Caco-2 (cell line): ENCODE measurements at regions not wholly inside any gene's neighbourhood (a gene's known extent, or its start where the extent isn't known, plus 50 kb on each side); places are given as distances from the start of the nearest gene placed in this dataset.

ENCODE experiments used
- BruUV-seq: library from RNA; stranded (reverse); fragments of 400-500 nt; replicated peaks from 2 replicates; lab custom pipeline; 2021; lab: Mats Ljungman, UMichigan
- CTCF ChIA-PET: fragments of 300-600 bp; sonication (Branson Sonifier 250); formaldehyde crosslinking; loops from one replicate; lab custom pipeline; 2022; ENCODE audit warnings: antibody characterized with exemption; lab: Charles Lee
- POLR2A ChIA-PET: fragments of 300-600 bp; sonication (Branson Sonifier 250); formaldehyde crosslinking; loops from one replicate; lab custom pipeline; 2022; ENCODE audit warnings: antibody characterized with exemption; lab: Charles Lee
- DNase-seq, 2 experiments: peaks; one replicate each; pipeline versions ENCODE4 v3.0.0 to v3.0.0-alpha.2; 2020 to 2022
- H3K27me3 ChIP-seq: replicated peaks from 2 replicates; pipeline ENCODE4 v1.6.0; 2011; ENCODE audit warnings: low read length; ENCODE audit not compliant: control insufficient read depth, insufficient read depth
- H3K36me3 ChIP-seq: 2 replicates; pipeline ENCODE4 v1.5.1; 2011; ENCODE audit warnings: low read length; ENCODE audit not compliant: control insufficient read depth, insufficient read depth
- H3K4me1 ChIP-seq: fragments of 250-450 bp; sonication (Bioruptor Pico); 2 replicates; pipeline ENCODE4 v1.5.1; 2020; ENCODE audit warnings: mild to moderate bottlenecking
- H3K4me3 ChIP-seq: 2 replicates; pipeline ENCODE4 v1.5.1; 2011; ENCODE audit warnings: low read depth, mild to moderate bottlenecking, control low read depth, low read length
- H3K9me3 ChIP-seq: fragments of 250-450 bp; sonication (Bioruptor Pico); 2 replicates; pipeline ENCODE4 v1.5.1; 2020; ENCODE audit warnings: mild to moderate bottlenecking, moderate library complexity
- H3K27ac Mint-ChIP-seq: one replicate; pipeline ENCODE4 v1.8.0; 2022; ENCODE audit warnings: mixed read lengths; ENCODE audit not compliant: unreplicated experiment
- H3K27me3 Mint-ChIP-seq: one replicate; pipeline ENCODE4 v1.8.0; 2022; ENCODE audit warnings: mixed read lengths; ENCODE audit not compliant: insufficient read depth, unreplicated experiment
- H3K36me3 Mint-ChIP-seq: one replicate; pipeline ENCODE4 v1.8.0; 2022; ENCODE audit warnings: mild to moderate bottlenecking, mixed read lengths; ENCODE audit not compliant: insufficient read depth, unreplicated experiment
- H3K4me1 Mint-ChIP-seq: one replicate; pipeline ENCODE4 v1.8.0; 2022; ENCODE audit warnings: low read depth, mixed read lengths; ENCODE audit not compliant: unreplicated experiment
- H3K4me3 Mint-ChIP-seq: one replicate; pipeline ENCODE4 v1.8.0; 2022; ENCODE audit warnings: mild to moderate bottlenecking, moderate library complexity, mixed read lengths; ENCODE audit not compliant: unreplicated experiment
- H3K9me3 Mint-ChIP-seq: one replicate; pipeline ENCODE4 v1.8.0; 2022; ENCODE audit warnings: mixed read lengths; ENCODE audit not compliant: unreplicated experiment
- intact Hi-C: fragments of 100-400 bp; cut with micrococcal nuclease; formaldehyde crosslinking; loops from one replicate; pipeline ENCODE4 v1.10.0; 2022; ENCODE audit not compliant: unreplicated experiment
- TF ChIP-seq, protein P1 (sequence below), 2 experiments: fragments of 200-600 bp in 1 of 2; IDR thresholded peaks; 1 replicate in 1 of 2; 2 replicates in 1 of 2; pipeline versions ENCODE4 v1.5.1 to v1.8.0; 2011 to 2022; ENCODE audit warnings: antibody characterized with exemption in 1 of 2, control low read depth in 1 of 2, inconsistent platforms in 1 of 2, low read depth in 1 of 2, low read length in 1 of 2, mild to moderate bottlenecking in 1 of 2, moderate library complexity in 1 of 2; ENCODE audit not compliant: insufficient read depth in 1 of 2, severe bottlenecking in 1 of 2, unreplicated experiment in 1 of 2

- Histone ChIP-seq H3K36me3 (no peaks in the 10 kb centered on the region), H3K4me1 (no peaks in the 10 kb centered on the region), H3K9me3 (0 out of 2 replicates have a peak, but pooled peaks cover 6% of the 10 kb centered on the region), H3K4me3 (no peak overlapping the region), H3K27me3 (no peaks in the 10 kb centered on the region)
- Mint-ChIP-seq H3K36me3 (peaks cover 12% of the 10 kb centered on the region), H3K9me3 (peaks cover 27% of the 10 kb centered on the region), H3K4me3 (no peak overlapping the region), H3K27me3 (no peaks in the 10 kb centered on the region), H3K4me1 (no peaks in the 10 kb centered on the region), H3K27ac (no peak overlapping the region)
- intact Hi-C loops: loop anchor here (2.0 kb wide), 1 partner anchor 35 kb away; no protein-coding TSS in a partner anchor
- no peak for DNase-seq
- BruUV-seq: no TSS peak
- ChIA-PET CTCF (interaction anchor here (2.5 kb wide), 1 partner anchor 18 kb away, joined by 11 read pairs; no protein-coding TSS in a partner anchor), POLR2A (no interaction called here)
- TF ChIP-seq, protein P1, sequence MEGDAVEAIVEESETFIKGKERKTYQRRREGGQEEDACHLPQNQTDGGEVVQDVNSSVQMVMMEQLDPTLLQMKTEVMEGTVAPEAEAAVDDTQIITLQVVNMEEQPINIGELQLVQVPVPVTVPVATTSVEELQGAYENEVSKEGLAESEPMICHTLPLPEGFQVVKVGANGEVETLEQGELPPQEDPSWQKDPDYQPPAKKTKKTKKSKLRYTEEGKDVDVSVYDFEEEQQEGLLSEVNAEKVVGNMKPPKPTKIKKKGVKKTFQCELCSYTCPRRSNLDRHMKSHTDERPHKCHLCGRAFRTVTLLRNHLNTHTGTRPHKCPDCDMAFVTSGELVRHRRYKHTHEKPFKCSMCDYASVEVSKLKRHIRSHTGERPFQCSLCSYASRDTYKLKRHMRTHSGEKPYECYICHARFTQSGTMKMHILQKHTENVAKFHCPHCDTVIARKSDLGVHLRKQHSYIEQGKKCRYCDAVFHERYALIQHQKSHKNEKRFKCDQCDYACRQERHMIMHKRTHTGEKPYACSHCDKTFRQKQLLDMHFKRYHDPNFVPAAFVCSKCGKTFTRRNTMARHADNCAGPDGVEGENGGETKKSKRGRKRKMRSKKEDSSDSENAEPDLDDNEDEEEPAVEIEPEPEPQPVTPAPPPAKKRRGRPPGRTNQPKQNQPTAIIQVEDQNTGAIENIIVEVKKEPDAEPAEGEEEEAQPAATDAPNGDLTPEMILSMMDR (IDR thresholded peaks at IDR 0.05; ENCODE audit: insufficient read depth in 1 of 2, low read depth in 1 of 2, low read length in 1 of 2, severe bottlenecking in 1 of 2, unreplicated experiment in 1 of 2): no peak
Observed at GRCh38 chr10:117443686-117444041, 68.4 kb upstream of the PDZD8 start.

DNA sequence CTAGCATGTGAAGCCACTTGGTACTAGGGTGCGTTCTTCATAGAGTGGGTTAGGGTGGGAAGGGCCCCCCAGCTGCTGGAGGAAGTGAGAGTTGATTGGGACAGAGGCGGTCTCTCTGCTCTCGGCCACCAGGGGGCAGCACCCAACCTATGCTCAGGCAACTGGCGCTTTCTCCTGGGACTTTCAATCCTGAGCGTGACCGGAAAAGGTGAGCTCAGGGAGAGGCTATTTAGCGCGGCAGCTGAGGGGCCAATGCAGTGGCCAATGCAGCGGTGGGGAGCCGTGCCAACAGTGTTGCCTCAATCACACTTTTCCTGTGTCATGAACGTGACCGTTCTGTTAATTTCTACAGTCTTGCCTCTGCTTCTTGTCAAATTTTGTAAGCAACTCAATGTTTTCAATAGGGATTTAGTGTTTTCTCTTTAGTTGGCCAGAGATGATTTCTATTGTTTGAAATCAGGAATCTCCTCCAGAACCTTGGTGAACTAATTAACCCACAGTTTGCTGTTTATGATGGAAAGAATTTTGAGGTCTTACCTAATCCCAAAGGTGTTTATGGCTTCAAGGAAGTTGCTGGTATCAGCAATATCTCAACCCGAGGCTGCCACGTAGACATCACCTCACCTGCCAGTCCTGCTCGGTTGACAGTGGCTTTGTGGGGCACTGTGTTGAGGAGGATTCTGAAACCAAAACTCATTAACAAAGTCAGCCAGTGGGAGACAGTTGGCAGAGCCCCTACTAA is 67.9 kb upstream of the PDZD8 start:
- Histone ChIP-seq H3K9me3 (0 out of 2 replicates have a peak, but pooled peaks cover 6% of the 10 kb centered on the region), H3K4me1 (no peaks in the 10 kb centered on the region), H3K36me3 (no peaks in the 10 kb centered on the region), H3K27me3 (no peaks in the 10 kb centered on the region), H3K4me3 (no peak overlapping the region)
- CTCF ChIA-PET: interaction anchor here (0.6 to 2.5 kb wide), 11 partner anchors 9 to 424 kb away, joined by 3 to 11 read pairs (median 3); no protein-coding TSS in a partner anchor
- no TSS peak for BruUV-seq
- intact Hi-C loops: loop anchor here (2.0 kb wide), 1 partner anchor 36 kb away; no protein-coding TSS in a partner anchor
- Mint-ChIP-seq H3K27ac (no peak overlapping the region), H3K9me3 (peaks cover 27% of the 10 kb centered on the region), H3K27me3 (no peaks in the 10 kb centered on the region), H3K4me3 (no peak overlapping the region), H3K36me3 (peaks cover 13% of the 10 kb centered on the region), H3K4me1 (no peaks in the 10 kb centered on the region)
- DNase-seq: peak in 1 of 2 experiments; percentile 57
- TF ChIP-seq, protein P1 (IDR thresholded peaks at IDR 0.05; ENCODE audit: insufficient read depth in 1 of 2, low read depth in 1 of 2, low read length in 1 of 2, severe bottlenecking in 1 of 2, unreplicated experiment in 1 of 2): peak; percentile 47 to 86
- POLR2A ChIA-PET: interaction anchor here (0.6 kb wide), 1 partner anchor 16 kb away, joined by 3 read pairs; no protein-coding TSS in a partner anchor

GRCh38 chr10:117442521-117442920 is 67.3 kb upstream of the PDZD8 start:
- no peaks in the 10 kb centered on the region for H3K27me3 ChIP-seq
- TF ChIP-seq, protein P1 (IDR thresholded peaks at IDR 0.05; ENCODE audit: insufficient read depth in 1 of 2, low read depth in 1 of 2, low read length in 1 of 2, severe bottlenecking in 1 of 2, unreplicated experiment in 1 of 2): no peak
- H3K9me3 ChIP-seq: 0 out of 2 replicates have a peak, but pooled peaks cover 6% of the 10 kb centered on the region
- peaks cover 27% of the 10 kb centered on the region for H3K9me3 Mint-ChIP-seq
- no peak overlapping the region for H3K4me3 Mint-ChIP-seq
- DNase-seq: no peak
- H3K27ac Mint-ChIP-seq: no peak overlapping the region
- peaks cover 18% of the 10 kb centered on the region for H3K36me3 Mint-ChIP-seq
- H3K4me3 ChIP-seq: no peak overlapping the region
- H3K36me3 ChIP-seq: no peaks in the 10 kb centered on the region
- no peaks in the 10 kb centered on the region for H3K27me3 Mint-ChIP-seq
- ChIA-PET POLR2A (interaction anchor here (0.5 to 0.6 kb wide), 2 partner anchors 15 to 85 kb away, joined by 3 to 19 read pairs; no protein-coding TSS in a partner anchor), CTCF (interaction anchor here (0.6 to 2.5 kb wide), 7 partner anchors 11 to 95 kb away, joined by 3 to 11 read pairs (median 3); no protein-coding TSS in a partner anchor)
- H3K4me1 Mint-ChIP-seq: no peaks in the 10 kb centered on the region
- no TSS peak for BruUV-seq
- intact Hi-C loops: loop anchor here (2.0 kb wide), 1 partner anchor 36 kb away; no protein-coding TSS in a partner anchor
- H3K4me1 ChIP-seq: no peaks in the 10 kb centered on the region
